ENCODE measurements at regions not wholly inside any gene's neighbourhood (a gene's known extent, or its start where the extent isn't known, plus 50 kb on each side); places are given as distances from the start of the nearest gene placed in this dataset.

DNA sequence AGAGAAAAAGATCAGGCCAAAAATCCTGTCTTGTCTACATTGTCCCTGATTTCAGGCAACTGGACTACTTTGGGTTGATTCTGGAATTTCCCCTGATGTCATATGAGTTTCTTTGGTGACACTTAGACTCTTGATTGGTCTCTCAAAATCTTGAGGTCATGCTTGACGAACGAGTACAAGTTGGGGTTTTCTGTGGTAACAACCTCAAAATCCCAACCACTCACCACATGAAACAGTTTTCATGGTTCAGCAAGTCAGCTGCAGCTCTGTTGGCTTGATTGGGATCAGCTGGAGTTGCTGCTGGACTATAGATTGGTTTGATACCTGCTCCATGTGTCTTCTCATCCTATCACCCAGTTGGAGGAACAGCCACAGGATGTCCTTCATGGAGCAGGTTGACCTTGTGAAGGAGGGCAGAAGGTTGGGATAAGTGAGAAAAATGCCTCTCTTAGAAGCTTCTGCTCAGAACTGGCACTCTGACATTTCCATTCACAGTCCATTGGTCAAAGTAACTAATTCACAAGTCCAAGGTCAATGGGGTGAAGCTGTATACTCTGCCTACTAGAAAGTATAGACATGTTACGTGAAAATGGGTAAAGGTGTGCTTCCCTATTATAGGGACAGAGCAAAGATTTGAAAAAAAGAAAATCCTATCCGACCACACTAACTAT is 284.5 kb downstream of the SH3GL2 start:
- no peak for TF ChIP-seq POLR2A (IDR thresholded peaks at IDR 0.05)
- TF ChIP-seq, protein P1, sequence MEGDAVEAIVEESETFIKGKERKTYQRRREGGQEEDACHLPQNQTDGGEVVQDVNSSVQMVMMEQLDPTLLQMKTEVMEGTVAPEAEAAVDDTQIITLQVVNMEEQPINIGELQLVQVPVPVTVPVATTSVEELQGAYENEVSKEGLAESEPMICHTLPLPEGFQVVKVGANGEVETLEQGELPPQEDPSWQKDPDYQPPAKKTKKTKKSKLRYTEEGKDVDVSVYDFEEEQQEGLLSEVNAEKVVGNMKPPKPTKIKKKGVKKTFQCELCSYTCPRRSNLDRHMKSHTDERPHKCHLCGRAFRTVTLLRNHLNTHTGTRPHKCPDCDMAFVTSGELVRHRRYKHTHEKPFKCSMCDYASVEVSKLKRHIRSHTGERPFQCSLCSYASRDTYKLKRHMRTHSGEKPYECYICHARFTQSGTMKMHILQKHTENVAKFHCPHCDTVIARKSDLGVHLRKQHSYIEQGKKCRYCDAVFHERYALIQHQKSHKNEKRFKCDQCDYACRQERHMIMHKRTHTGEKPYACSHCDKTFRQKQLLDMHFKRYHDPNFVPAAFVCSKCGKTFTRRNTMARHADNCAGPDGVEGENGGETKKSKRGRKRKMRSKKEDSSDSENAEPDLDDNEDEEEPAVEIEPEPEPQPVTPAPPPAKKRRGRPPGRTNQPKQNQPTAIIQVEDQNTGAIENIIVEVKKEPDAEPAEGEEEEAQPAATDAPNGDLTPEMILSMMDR (IDR thresholded peaks at IDR 0.05): no peak

Measured in tibial nerve (tissue), 3 donors.